CD4-positive, alpha-beta T cell treated with Interleukin-17A for 4 hours (primary cell): ENCODE measurements at regions not wholly inside any gene's neighbourhood (a gene's known extent, or its start where the extent isn't known, plus 50 kb on each side); places are given as distances from the start of the nearest gene placed in this dataset.
"Not testable (repeated sequence)": the region's sequence is repeated elsewhere in the genome, so short reads cannot be mapped to it uniquely, and the experiment has no call there.

Experiments used
- DNase-seq: peaks from one replicate; pipeline ENCODE4 v3.0.0-alpha.2; 2020; ENCODE audit warnings: mixed read lengths

DNA sequence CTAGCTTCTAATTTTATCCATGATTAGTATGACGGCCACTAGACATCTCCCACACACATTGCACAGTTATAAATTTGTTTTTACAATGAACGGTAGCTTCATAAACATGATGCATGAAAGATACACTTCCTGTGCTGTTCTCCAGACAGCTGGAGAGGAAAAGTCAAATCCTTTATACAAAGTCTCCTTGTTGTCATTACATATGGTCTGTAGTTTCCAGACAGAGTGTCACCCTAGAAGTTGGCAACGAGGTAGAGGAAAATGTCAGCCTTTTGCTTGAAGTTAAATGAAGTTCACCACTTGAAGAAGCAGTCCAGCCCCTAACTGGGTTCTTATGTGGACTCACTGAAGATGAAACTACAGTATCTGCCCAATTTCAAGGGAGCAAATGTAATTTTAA, 253.0 kb upstream of the P2RY1 start:
- no peak for DNase-seq

DNA sequence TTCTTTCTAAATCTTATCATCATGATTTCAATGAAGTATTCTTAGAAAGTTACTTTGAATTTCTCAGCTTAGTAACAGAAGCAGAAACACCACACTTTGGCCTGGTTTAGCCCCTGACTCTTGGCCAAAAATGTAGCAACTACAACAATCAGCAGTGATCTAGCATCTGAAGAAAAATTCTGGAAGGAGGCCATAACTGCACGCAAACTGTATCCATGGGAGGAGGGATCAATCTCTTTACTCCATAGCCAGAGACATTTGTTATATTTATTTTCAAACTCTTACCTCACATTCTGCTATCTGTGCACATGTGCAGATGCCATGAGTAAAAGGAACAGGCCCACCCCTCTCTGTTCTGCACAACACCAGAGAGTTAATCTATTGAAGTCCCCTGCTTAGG, 251.0 kb upstream of the P2RY1 start:
- DNase-seq, result no peak

DNA sequence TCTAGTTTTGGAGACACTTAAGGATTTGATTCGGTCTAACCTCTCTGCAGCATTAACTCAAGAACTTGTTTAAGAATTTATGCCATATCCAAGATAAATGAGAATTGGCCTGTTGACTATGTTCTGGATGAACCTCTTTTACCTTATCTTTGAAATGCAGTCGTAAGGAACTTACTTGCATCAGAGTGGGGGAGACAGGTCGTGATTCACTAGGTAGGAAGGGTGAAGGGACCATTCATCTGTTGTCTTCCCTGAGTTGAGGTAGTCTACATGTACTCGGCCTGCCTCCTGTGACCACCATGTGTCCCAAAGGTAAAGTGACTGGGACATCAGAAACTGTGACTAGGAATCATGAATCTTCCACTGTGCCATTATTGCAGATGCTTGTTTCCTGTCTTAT, 248.0 kb upstream of the P2RY1 start:
- DNase-seq, result no peak

DNA sequence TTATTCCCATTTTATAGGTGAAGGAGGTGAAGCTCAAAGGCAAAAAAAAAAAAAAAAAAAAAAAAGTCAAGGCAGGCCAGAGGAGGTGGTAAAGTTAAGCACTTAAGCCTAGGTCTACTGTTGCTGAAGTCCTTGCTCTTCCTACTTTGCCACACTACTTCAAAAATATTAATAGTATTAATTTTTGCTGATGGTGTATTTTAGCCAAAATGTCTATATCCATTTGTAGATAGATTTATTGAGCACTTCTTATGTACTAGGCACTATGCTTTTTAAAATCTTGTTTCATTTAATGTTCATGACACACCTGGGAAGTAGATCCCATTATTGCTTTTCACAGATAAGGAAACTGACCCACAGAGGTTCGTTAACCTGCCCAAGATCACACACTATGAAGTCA, 247.1 kb upstream of the P2RY1 start:
- DNase-seq, result no peak

DNA sequence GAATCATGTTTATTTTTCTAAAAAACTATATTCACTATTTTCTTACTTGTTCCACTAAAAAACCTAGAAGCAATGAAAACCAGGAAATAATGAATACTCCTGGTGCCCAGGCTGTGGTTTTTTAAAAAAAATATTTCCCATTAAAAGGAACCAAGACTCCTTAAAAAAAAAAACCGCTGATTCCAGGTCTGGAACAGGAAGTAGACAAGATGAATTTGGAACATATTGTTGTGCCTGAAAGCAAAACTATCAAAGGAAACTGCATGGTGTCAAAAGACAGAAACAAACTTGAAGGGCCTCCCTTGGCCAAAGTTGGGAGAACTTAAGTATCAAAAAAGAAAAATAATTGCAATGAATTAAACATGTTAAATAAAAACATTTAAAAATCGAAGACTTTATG, 245.3 kb upstream of the P2RY1 start:
- no peak for DNase-seq

DNA sequence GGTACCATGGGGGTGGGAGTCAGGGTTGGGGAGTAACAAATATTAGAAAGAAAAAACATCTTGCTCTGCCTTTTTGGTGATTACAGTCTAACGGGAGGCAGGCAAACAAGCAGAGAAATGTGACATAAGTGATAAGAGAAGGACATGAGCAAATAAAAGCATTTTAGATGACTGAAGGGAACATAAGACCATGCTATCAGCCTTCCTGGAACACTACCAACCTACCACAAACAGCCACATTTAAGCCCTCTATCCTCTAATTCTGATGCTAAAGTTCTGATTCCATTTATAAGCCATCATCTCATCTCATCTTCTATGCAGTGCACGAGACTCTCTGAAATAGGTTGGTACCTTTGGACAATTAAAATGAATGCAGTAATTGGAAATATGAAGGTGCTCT, 243.4 kb upstream of the P2RY1 start:
- no peak for DNase-seq

DNA sequence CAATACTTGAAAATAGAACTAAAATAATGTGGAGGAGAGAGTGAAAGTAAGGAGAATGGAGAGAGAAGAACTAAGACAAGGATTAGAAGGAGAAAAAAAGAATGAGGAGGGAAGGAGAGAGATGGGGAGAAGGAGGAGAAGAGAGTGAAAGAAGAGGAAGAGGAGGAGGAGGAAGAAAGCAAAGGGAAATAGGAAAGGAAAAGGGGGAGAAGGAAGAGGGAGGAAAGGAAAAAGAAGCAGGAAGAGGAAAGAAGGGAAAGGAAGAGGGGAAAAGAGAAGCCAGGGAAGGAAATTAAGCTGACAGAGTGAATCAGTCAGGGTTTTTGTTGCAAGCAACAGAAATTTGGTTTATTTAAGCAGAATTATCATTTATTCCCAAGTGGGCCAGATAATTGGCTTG, 241.7 kb upstream of the P2RY1 start:
- no peak for DNase-seq

DNA sequence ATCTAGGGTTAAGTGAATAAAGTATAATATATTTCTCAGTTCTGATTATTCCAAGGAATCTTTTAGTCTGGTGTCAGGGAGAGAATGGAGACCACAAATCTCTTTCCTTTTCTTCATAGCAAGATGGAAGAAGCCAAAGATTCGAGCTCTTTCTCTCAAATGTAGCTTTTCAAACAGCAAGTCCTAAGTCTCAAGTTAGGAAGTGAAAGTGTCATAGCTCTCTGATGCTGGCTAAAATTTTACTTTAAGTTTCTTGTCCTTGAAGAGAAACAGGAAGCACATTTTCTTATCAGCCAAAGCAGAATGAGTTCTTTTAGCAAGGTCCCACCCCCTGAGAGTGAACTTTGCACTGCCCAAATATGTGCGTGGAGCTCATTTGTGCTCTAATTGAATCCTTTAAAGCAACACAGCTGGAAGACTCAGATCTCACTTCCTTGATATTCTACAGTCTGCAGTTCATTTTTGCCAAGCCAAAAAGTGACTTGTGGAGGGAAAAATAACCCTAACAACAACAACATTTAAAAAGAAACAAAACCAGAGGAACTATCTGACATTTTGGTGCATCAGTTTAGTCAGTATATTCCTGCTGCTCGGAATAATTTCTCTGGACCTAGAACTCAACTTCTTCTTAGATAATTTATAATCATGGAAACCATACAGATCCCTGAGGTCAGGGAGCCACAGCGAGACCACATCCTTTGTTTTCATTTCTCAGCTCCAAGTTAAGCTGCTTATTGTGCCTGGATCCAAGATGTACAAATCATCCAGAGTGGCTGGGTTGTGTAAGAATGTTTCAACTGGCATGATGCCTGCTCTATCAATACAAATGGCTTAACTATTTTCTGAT, 238.7 kb upstream of the P2RY1 start:
- no peak for DNase-seq

DNA sequence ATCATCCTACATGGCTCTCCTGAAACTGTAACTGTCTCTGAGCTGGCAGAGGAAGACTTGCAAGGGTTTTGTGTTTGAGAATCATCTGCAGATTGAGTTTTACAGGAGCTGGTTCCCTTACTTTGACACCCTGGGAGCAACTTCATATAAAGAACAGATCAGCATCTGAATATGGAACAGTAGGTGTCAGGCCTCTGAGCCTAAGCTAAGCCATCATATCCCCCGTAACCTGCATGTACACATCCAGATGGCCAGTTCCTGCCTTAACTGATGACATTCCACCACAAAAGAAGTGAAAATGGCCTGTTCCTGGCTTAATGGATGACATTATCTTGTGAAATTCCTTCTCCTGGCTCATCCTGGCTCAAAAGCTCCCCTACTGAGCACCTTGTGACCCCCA, 238.1 kb upstream of the P2RY1 start:
- not testable (repeated sequence) for DNase-seq

DNA sequence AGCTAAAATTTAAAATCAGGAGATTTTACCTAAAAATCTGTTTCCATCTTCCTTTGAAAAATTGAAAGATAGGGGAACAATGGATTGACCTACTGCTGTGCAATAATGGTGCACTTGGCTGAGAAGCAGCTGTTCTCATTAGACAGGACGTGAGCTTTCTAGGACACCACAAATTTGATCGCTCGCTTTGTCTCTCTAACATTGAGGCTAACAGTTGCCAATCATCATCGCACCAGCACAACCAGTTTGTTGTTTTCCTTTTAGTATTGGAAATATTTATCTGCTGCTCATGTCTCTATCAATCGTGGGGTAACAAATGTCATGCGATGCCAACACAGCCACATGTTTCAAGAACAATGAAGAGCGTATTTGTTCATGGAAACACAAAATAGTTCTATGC, 228.8 kb upstream of the P2RY1 start:
- no peak for DNase-seq

DNA sequence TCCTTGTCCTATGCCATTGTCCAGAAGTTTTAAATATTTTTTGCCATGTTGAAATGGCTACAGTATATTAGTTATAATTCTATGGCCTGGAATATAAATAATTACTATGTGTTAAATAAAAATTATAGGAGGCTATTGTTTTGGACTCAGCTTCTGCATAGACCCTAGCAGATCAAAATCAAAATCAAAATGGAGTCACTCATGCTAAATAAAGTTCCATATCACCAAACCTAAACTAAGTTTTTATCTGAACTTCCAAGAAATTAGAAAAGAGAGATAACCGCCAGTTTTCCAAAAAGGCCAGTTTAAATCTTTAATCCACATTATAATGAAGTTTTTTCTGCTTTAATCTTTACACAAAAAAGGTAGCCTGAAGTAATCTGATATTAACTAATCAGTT, 227.8 kb upstream of the P2RY1 start:
- DNase-seq, result no peak

DNA sequence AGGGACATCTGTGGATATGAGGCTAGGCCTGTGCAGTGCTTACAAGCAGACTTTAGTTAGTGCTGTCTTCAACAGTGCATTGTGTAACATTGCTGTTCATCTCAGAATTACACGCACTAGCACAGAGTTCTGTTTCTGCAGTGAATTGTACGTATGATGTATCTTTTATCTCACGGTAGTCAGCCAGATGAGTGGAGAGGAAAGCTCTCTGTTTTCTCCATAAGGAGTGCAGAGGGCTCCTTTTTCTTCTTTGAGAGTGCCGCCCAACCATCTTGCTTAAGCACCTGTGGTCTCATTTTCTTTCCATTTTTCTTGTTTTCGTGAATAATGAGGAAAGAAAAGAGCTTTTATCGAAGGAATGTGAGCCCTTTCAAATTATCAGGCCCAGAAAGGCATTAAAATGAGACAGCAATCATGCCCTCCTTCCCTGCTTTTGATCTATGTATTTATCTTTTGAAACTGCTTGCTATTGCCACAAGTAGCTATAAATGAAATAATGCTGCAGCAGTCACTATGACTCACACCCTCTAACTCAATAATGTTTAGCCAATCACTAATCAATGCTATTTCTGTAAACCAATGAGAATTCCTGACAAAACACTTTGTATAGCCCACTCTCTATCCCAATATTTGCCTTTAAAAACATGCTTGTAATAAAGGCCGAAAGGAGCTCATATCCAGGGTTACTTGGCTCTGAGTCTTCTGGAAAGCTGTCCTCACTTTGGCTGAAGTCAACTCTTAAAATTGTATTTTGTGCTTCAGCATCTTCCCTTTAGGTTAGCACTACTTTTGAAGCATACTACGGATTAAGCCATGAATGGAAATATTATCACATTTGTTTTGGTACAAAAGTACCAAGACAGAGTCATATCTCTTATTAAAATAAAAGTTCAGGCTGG, 226.0 kb upstream of the P2RY1 start:
- no peak for DNase-seq

DNA sequence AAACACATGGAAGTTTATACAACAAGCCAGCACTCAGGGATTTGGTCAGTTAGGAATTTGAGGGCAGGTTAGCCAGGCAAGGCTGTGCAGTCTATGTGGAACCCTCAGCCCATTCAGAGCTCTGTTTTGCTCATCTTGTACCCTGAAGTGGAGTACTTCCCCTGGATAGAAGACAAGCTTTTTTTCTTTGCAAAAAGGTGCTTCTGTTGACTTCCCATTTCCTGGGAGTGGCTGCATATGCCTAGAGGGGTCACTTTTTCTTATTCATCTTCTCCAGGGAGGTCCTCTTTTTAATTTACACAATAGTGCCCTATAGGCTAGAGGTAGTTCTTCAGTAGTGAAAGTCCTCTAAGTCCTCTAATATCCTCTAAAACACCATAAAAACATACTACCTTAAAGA, 225.0 kb upstream of the P2RY1 start:
- no peak for DNase-seq

DNA sequence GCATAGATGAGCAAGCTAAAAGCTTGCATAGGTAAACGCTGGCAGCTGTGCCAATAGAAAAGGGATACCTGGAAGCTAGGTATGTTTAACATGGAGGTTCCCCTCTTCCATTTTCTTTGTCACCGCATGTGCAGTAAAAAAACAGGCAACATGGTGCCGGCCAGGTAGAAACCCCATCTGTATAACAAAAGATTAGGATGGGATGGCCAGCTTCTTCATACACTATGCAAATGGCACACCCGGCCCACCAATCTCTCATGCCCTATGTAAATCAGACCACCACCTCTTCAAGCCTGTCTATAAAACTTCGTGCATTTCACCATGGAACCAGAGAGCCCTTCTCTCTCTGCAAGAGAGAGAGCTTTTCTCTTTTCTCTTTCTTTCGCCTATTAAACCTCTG, 224.3 kb upstream of the P2RY1 start:
- no peak for DNase-seq

DNA sequence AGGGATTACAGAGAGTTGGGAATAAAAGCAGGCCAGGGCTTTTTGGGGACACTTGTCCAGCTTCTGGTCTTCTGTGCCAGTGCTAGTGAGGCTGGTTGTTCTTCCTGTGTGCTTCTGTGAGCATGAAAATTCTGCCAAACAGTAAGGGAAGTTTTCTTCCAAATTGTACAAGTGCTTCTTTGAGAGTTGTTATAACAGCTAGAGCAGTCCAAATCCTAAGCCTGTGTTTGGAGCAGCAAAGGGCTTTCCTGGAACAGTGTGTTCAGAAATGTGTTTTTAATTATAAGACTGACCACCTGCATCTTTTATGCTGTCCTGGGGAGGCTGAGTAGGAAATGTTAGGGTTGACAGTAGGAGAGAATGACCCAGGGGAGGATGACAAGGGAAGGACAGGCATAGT, 223.0 kb upstream of the P2RY1 start:
- DNase-seq, result no peak

DNA sequence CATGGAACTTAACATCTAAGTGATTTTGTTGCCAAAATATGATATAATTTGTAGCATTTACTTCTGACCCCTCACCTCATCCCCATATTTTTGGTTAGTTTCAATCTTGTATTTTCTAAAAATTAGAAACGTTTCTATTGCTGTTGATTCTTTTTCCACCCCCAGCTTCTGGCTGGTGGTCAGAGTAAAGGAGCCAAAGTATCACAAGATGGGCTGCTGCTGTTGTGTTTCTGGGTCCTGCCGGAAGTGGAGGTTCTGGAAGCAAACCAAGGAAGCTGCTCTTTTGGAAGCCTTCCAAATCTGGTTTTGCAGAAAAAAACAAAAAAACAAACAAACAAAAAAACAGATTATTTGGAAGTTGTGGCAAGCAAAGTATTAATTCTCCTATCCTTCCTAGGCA, 221.1 kb upstream of the P2RY1 start:
- DNase-seq, result no peak

DNA sequence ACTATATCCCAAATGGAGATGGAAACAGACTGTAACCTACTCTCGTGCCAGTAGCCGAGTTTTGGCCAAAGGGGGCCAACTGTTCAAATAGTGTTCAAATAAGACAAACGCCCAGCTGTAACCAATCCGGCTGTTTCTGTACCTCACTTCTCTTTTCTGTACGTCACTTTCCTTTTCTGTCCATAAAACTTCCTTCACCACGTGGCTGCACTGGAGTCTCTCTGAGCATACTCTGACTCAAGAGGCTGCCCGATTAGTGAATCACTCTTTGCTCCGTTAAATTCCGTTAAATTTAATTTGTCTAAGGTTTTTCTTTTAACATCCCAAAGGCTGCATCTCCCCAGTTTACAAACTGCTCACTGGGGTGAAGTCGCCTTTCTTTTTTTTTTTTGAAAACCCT, 219.2 kb upstream of the P2RY1 start:
- no peak for DNase-seq

DNA sequence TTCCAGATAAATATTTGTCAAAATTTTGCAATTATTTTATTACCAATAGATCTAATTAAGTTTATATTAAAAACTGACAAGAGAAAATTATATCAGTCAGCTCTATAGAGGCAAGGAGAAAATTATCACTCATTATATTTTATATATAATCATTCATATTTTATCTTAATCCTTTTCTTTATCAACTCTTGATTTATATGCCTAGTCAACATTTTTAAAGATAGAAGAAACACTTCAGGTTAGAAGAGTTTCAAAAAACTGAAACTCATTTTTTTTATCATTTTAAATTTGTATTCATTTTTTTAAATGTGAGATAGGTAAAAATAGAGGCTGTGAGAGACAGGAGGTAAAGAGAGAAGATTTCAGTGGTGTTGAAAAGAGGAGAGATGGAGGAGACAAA, 217.3 kb upstream of the P2RY1 start:
- no peak for DNase-seq

DNA sequence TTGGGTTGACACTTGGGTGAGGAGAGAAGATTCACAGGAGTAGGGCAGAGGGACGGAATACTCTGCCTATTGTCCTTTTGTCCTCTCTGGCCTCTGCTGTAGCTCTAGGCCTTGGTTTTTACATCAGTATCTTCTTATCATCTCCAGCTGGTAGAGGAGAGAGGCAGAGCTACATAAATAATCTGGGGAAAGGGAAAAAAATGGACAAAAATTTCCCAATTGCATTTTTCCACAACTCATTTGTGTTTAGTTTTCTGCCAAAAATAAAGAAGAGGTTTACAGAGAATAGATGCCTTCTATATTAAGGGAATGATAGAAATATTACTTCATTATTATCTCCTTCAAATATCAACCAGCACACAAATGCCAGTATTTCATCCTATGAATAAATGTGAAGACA, 216.4 kb upstream of the P2RY1 start:
- DNase-seq, result no peak

DNA sequence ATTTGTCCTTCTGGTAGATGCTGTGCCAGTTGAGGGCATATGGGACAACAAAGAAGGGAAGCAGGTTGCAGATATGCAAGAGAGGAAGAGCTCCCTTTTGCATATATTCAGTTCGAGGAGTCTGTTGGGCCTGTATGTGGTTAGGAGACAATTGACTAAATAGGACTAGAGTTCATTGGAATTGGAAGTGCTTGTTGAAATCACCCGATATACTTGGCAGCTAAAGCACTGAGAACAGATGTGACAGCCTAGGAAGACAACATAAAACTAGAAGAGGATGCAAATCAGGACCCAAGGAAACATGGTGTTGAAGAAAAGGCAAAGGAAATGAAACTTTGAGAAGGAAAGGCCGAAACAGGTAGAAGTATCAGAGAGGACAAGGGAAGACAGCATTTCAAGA, 215.2 kb upstream of the P2RY1 start:
- DNase-seq, result no peak

DNA sequence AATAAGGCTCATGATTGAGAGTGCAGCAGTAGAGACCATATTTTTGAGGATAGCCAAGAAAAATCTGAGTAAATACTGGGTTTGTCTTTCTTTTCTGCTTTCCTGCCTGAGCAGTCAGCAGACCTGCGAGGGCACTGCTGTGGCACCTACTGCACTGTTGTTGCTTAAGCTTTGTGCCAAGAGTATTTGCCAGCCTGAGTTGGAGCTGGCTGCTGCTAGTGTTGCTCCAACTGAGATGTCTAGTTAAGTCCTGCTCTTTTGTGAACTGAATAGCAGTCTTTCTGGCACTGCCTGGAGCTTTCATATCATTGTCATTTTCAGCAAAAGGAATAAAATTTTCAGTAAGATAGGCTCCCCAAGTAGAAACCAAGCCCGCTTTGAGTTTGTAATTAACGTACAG, 214.5 kb upstream of the P2RY1 start:
- no peak for DNase-seq

DNA sequence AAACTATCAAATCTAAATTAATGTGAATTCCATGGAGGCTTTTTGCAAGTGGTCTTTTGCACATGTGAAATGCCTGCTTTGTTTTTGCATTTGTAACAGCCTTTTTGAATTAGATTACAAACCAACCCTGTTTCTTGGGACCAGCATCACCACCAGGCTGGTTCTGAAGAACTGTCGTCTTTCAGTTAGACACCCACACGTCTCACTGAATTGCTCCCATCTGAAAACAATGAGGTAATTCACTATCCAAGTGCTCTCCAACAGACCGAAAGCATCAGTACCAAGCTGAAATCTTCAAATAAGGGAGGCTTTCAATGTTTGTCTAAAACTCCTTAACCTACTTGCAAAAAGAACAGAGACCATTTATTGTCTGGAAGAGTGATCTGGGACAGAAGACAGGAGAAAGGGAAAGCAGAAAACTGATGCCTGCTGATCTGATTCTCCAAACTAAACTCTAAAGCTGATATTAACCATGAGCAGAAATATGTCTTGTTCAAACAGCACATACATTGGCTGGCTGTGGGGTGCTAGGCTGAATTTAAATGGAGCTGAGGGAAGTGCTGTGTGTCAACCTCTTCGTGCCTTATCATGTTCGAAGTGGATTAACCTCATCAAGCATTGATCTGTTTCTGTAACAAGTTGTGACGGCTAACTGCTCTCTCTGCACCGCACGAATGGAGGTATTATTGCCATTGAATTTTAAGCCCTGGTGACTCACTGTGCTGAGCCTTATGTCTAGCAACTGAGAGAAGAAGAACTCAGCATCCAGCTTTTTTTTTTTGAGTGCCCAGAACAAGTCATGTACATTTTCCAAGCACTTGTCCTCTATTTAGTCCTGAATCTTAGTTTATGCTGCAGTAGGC, 213.7 kb upstream of the P2RY1 start:
- DNase-seq, result no peak
